HL-60/S4 treated with phorbol 12-myristate 13-acetate at 8.2 ng/mL for 4 days and 3 days (cell line): ENCODE measurements at regions not wholly inside any gene's neighbourhood (a gene's known extent, or its start where the extent isn't known, plus 50 kb on each side); places are given as distances from the start of the nearest gene placed in this dataset.
"Not testable (repeated sequence)": the region's sequence is repeated elsewhere in the genome, so short reads cannot be mapped to it uniquely, and the experiment has no call there.

Experiments used
- in situ Hi-C: fragments of 300-500 bp; cut with MboI; formaldehyde crosslinking; loops from 2 replicates; pipeline ENCODE4 v1.15.0; 2022; ENCODE audit warnings: low sequenced_read_pairs

DNA sequence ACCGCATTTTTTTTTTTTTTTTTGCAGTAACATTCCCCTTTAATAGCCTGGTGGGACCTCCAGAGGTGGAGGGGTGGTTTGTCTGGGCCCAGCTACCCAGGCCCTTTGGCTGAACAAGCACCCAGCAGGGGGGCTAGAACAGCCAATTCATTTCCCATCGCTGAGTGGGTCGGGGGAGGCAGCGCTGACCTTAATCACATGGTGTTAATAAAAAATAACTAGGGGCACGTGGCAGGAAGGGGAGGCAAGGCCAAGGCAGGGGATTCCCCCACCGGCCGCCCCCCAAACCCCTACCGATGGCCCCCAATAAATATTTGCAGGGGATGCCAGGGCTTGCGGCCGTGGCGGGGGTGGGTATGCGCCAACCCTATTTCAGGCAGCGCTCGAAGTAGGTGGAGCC, 1709.9 kb downstream of the TP53TG3F start:
- in situ Hi-C loops: not testable (repeated sequence)

DNA sequence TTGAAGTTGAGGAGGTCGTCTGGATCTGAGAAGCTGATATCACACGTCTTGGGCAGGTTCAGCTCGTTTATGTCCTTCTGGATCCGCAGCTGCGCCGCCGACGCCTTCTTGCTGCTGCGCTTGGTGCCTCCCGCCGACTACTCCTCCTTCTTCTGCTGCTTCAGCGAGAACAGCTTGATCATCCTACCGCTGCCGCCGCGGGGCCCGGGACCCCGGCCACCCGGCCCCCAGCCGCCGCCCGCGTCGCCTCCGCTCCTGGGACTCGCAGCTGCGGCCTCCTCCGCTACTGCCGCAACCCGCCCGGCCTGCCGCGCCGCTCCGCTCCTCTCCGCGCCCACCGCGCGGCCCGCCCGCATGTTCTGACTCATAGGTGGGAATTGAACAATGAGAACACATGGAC, 1710.6 kb downstream of the TP53TG3F start:
- in situ Hi-C loops: not testable (repeated sequence)

DNA sequence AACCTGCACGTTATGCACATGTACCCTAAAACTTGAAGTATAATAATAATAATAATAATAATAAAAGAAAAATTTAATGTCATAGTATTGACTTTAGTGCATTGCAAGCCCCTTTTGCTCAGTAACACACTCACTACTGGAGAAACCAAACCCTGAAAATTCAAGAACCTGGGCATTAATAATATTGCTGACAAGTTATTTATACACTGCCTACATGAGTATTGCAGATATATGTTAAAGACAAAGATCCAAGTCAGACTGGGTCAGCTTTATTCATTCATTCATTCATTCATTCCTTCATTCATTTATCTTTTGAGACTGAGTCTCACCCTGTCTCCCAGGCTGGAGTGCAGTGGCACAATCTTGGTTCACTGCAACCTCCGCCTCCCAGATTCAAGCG, 1711.2 kb downstream of the TP53TG3F start:
- in situ Hi-C loops: no loop called here

DNA sequence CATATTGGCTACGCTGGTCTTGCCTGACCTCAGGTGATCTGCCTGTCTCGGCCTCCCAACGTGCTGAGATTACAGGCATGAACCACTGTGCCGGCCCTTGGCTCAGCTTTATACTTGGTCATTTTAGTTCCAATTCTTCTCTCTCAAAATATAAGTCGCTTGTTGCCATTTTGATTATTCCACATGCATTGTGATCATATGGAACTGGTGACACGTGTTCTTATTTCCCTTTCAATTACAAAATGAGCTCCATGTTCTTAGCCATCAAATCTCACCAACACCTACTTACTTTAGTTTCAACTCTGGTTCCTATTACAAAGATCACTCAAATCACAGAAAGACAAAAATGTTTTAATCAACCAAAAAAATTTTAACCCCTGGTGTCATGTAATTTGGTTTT, 1711.7 kb downstream of the TP53TG3F start:
- in situ Hi-C loops: no loop called here

DNA sequence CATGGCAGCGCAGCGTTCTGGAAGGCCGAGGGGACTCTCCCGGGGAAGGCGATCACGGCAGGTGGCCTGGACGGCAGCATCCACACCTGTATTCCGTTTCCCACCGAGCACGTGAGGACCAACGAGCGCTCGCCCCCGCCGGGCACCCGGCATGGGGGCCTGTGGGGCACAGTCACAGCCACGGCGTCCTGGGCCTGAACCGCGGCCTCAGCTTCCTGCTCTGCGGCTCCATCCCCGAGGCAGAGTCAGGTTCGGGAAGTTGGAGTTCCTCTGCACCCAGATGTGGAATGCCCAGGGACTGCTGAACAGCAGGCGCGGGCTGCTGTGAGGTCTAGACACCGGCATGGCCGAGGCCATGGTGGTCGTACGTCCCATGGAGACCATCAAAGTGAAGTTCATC, 1713.9 kb downstream of the TP53TG3F start:
- in situ Hi-C loops: no loop called here

DNA sequence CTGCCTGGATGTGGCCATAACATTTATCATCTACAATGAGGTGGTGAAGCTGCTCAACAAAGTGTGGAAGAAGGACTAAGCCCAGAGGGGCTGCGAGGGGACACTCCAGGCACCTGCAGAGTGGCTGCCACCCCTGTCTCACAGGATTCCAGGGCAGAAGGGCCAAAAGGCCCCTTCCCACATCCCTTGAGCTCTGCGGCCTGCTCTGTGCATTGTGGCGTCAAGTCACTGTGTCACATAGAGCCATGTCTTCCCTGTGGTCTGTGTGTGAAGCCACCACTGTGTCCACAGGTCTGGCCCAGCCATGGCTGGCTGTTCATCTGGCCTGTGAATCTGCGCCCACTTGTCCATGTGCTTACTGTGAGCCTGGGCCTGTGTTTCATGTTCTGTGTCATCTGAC, 1714.6 kb downstream of the TP53TG3F start:
- in situ Hi-C loops: no loop called here

DNA sequence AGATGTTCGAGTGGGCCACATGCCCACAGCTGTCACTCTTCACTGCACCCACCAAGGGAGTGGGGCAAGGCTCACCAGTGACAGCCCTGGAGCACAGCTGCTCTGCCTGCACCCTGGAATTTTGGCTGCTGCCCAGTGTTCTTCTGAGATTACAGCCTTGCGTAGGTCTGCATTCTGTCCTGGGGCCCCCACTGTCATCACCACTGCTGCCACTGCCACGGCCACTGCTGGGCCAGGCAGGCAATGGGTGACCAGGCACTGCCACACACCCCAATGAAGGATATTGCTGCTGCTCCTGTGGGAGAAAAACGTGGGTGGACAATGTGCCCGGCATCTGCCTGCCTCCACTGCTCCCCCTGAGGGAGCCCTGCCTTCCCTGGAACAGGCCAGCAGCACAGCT, 1717.0 kb downstream of the TP53TG3F start:
- in situ Hi-C loops: no loop called here

DNA sequence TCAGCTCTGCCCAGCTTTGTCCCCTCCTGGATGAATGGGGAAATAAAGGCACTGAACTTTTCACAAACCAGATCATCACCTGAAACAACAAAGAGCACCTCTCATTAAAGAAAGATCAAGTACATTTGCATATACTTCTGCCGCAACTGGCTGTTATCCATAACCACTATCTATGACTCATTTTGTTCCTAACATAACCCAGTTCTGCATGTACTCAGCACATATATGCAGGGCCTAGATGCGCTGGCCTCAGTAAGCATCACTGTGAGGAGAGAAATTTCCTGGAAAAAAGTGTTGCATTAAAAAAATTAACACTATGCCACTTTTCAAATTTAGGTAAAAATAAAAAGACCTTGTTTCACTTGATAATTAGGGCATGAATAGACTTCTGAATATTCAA, 1718.4 kb downstream of the TP53TG3F start:
- in situ Hi-C loops: no loop called here

DNA sequence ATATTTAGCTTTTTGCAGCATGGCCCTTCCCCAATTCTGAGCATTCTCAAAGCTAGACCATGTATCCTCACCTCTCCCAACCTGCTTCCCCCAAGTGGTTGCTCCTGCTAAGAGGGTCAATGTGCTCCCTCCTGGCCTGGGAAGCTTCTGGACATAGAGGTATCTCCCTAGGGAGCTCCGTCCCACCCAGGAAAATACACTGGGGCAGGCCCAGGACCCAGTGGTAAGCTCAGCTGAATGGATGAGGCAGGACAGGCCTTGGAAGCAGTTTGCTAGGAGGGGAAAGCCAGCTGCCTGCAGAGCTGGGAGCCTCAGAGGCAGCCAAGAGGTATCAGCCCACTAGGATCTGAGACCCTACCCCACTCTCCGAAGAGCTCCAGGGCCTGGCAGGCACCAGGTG, 1721.6 kb downstream of the TP53TG3F start:
- in situ Hi-C loops: no loop called here

DNA sequence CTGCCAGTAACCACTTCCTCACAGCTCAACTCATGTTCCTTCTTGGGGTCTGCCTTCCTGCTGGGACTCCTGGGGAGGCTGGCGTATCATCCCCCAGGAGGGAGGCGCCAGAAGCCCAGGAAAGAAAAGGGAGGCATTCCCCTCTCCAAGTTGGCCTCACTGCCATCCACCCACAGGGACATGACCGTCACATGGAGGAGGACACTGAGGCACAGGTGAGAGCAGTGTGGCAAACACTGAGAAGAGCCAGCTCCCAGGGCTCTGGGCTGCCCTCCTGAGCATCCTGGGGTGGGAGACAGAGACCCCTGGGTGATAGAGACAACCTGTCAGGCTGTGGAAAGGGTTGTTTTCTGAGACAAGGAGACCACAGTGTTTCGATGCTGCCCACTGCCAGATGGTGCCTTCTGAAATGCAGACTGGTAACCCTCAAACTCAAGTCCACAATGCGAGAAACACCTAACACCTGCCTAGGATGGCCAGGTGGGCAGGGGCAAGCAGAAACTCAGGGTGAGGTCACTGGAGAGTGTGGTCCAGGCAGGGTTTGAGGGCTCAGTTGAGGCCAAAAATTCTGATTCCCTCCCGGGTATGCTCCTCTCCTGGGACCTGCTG, 1722.1 kb downstream of the TP53TG3F start:
- in situ Hi-C loops: no loop called here

DNA sequence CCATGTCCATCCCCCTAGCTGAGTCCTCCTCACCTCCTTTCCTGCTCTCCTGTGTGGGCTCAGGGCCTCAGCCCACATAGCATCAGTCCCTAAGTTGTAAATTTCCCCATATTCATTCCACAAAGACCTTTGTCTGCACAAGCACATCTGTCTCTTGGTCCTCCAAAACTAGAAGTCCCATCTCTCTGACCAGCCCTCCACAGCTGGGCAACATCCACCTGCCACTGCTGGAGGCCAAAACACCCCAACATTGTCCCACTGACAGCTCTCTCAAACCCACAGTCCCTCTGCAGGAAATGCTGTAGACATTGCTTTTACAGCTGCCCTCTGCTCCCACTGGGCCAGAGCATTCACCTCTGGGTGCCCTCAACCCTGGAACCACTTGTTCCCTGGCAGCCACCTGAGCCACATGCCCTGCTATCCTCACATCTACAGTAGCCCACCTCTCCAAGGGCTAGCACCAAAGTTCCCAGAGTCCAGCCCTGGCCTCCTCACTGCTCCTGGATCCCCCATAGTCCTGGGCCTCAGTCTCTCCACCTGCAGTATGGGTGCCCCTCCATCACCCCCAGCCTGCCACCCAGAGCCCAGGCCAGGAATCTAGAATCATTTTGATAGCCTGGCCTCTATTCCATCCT, 1722.7 kb downstream of the TP53TG3F start:
- in situ Hi-C loops: no loop called here

DNA sequence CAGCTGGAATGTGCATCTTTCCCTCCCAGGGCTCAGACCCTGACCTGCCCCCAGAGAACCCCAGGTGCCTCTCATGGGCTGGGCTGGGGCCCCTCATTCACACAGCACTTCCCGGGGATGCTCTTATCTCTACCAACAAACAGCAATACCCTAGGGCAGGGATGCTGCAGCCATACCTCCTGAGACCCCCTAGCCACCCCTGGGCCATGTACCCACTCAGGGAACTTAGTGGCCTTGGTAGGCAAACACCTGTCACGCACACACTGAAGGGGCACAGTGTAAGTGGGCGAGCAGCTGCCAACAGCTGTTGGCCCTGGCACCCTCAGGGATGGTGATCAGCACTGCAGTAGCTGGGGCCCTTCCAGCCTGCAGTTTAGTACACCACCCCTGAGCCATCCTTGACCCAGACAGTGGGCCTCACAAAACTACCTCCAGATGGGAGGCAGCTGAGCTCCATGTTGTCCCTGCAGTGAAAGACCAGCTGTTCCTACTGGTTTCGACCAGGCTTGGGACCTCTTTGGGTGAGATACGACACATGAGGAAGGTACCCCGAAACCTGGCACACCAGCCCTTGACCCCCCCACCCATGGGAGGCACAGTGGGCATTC, 1723.6 kb downstream of the TP53TG3F start:
- in situ Hi-C loops: no loop called here

DNA sequence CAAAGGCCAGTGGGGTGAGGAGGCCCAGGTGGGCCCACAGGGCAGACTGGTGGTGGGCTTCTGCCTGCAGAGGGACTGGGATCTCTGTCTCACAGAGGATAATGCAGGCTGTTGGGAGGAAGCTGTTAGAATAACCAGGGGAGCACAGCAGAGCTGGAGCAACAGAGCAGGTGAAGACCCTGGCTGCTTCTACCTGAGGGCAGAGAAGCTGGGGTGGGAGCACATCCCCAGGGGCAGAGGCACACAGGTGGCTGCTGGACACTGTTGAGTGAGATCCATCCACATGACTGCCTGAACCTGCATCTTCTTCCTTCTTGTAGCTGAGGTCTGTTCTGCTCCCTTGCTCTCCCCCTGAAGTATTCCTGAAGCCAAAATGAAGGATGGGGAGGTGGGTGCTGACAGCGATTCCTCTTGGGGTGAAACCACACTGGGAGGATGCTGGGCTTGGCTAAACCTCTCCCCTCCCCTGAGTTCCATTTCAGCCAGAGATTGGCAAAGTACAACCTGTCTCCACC, 1725.0 kb downstream of the TP53TG3F start:
- in situ Hi-C loops: no loop called here

DNA sequence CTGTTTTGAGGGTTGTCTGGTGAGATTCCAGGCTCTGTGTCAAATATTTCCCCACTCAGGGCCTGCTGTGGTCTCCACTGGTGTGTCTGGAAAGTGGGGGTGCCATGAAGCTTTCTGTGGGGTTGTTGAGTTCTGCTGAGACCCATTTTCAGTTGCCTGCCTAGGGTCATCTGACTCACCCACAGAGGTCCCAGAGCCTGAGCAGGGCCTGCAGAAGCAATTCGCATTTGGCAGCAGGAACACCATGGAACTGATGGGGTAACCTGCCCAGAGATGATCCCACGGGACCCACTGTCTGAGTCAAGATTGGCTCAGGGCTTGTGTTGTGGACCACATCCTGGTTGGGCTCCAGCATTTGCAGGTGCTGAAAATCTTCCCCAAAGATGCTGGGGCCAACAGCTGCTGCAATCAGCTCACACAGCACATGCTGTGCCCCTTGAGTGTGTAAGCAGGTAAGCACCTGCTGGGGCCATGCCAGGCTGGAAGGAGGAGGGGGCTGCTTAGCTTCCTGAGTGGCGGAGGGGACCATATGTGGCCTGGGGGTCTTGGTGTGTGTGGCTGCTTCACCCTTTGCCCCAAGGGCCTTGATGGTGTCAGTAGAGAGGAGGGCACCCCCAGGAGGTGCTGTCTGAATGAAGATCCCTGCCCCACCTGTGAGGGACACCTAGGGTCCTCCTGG, 1726.1 kb downstream of the TP53TG3F start:
- in situ Hi-C loops: no loop called here

DNA sequence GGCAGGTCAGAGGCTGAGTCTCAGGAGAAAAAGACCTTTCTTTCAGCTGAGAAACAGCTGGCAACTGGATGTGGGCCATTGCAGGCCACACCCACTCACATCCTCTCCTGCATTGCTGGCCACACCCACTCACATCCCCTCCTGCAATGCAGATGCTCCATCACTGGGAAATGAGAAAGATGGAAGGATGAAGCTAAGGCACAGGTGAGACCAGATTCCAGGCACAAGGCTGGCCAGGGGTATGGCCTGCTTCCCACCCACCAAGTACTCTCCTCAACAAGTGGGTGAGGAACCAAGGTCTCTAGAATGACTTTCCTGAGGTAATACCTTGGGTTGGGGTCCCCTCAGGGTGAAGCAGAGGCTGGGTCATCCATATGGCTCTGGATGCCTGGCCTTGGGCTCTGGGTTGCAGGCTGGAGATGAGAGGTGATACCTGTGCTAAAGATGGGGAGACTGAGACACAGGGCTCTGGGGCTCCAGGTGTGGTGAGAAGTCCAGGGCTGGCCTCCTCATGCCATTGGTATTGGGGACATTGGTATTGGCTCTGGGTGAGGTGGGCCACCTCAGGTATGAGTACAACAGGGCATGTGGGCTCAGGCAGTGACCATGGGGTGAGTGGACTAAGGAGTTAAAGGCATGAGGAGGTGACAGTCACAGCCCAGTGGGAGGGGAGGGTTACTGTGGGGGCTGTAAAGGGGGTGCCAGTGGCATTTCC, 1726.8 kb downstream of the TP53TG3F start:
- in situ Hi-C loops: no loop called here

DNA sequence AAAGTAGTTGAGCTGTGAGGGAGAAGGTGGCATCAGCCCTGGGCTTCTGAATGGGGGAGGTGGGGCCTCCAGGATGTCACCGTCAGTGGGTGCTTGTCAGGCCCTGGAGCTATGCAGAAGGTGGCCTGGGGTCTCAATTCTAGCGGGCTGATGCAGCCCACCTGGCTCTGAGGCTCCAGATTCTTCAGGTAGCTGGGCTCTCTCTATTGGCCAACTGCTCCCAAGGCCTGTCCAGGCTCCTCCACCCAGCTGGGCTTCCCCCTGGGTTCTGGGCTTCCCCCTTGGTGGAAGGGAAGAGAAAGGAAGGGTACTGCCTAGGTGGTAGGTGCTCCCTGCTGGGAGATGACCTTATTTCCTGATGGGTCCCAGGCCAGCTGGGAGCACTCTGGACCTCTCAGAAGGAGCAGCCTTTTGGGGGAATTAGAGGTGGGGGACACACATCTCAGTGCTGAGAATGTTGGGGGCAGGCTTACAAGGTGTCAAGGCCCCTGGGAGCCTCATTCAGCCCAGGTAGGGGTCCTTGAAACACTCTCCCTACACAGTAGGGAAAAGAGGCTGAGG, 1728.3 kb downstream of the TP53TG3F start:
- in situ Hi-C loops: no loop called here

DNA sequence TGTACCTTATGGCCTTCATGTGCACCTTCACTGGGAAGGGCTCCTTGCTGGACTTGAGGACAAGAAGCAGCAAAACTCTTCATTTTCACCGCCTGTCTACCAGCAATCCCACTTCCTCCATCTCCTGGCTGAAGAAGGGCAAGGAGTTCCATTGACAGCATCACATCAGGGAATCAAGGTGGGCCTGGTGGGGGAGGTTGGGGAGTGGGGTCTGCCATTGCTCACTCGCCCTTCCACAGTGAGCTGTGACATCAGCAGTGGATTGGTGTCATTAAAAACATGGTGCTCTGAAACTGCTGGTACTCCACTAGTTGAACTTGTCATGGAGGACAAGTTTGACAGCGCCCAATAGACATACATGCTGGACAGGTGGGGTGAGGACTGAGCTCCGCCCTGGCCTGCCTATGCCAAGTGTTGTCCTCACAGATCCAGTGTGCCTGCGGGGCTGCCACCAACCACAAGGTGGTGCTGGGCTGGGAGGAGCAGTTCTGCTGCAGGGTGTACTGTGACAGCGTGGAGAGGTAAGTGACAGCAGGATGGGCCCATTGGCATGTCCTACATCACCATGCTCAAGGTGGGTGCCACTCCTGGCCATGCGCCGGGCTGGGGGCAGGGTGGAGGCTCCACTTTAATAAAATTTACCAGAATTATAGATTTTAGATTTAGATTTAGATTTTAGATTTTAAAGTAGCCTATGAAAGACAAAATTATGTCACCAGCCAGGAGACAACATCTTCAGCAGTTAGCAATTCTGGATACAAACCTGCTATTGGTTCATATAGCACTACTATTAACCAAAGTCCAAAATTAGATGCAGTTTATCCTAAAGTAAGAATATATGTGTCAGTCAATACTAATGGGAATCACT, 1729.1 kb downstream of the TP53TG3F start:
- in situ Hi-C loops: no loop called here

DNA sequence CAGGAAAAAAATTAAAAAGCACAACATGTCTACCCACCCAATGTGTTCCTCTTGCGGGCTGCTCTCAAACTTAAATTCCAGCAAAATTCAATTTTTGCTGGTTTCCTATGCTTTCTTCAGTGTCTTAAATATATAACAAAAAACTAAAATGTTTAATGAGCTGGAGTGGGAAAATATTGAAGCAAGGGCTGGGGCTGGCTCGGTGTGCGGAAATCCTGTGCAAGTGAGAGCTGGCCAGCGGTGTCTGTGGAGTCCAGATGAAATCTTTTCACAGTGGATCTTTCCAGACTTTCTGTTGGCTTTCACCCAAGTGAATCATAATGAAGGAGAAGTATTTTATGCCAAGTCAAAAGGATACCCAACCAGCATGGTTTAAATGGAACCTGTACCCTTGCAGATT, 1733.6 kb downstream of the TP53TG3F start:
- in situ Hi-C loops: no loop called here

DNA sequence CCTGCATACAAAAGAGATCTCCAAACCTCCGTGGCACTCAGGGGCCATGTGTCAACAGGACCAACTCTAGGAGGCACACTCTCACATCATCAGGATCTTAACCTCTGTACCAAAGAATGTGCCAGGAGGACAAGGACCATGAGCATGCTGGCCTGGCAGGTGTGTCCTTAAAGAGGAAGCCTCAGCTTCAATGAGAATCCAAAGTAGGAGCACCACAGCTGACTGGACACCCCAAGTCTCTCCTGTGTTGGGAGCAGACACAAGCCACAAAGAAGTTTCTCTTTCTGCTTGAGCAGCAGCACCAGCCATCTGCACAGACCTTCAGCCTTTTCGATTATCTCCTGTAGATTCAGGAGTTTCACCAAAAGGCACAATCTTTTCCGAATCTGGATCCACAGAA, 1734.5 kb downstream of the TP53TG3F start:
- in situ Hi-C loops: no loop called here

DNA sequence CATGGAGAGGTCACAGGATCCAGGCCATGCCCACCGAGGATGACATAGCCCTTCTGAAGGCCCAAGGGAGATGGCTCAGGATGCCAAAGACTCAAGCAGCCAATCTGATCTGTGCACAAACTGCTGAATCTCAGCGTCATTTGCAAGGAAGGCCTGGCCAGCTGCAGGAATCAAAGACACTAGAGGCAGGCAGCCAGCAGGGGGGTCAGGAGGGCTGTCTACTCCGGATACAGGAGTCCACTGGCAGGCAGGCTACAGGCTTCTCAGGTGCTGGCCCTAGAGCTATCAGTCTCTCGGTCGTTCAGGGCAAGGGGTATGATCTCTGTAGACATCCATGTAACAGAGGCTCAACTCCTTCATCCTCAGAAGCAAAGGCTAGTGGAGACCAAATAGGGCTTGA, 1735.3 kb downstream of the TP53TG3F start:
- in situ Hi-C loops: no loop called here
